Natural killer cell (primary cell): ENCODE measurements at regions not wholly inside any gene's neighbourhood (a gene's known extent, or its start where the extent isn't known, plus 50 kb on each side); places are given as distances from the start of the nearest gene placed in this dataset.

ENCODE experiments used
- ATAC-seq, 3 donors: fragments of 150-1000 bp in 2 of 3; fragments of 200-7000 bp in 1 of 3; cut with Tn5 transposase; 1 replicate in 1 of 3; 2 replicates in 2 of 3; pipeline ENCODE4 v1.10.0; 2021; ENCODE audit warnings: mild to moderate bottlenecking in 2 of 3, moderate library complexity in 2 of 3
- DNase-seq, 2 donors: peaks; one replicate each; pipeline versions ENCODE4 v3.0.0 to v3.0.0-alpha.2; 2013 to 2021; ENCODE audit warnings: mixed read lengths in 1 of 2
- H3K27ac ChIP-seq: one replicate; pipeline ENCODE4 v1.5.1; 2013; ENCODE audit warnings: mild to moderate bottlenecking, low read length
- H3K27me3 ChIP-seq: one replicate; pipeline ENCODE4 v1.6.1; 2013; ENCODE audit warnings: low read length; ENCODE audit not compliant: control insufficient read depth, insufficient read depth
- H3K36me3 ChIP-seq: one replicate; pipeline ENCODE4 v1.6.1; 2013; ENCODE audit warnings: low read length; ENCODE audit not compliant: control insufficient read depth, insufficient read depth
- H3K4me1 ChIP-seq: one replicate; pipeline ENCODE4 v1.6.1; 2013; ENCODE audit warnings: low read length; ENCODE audit not compliant: control insufficient read depth, insufficient read depth
- H3K4me3 ChIP-seq: one replicate; pipeline ENCODE4 v1.5.1; 2013; ENCODE audit warnings: low read length
- H3K9me3 ChIP-seq: one replicate; pipeline ENCODE4 v1.6.1; 2013; ENCODE audit warnings: low read length; ENCODE audit not compliant: control insufficient read depth, insufficient read depth
- H3K27ac Mint-ChIP-seq, 2 donors: one replicate each; pipeline ENCODE4 v1.8.0; 2022; ENCODE audit warnings: mild to moderate bottlenecking in 2 of 2, mixed read lengths in 2 of 2, moderate library complexity in 1 of 2
- H3K27me3 Mint-ChIP-seq, 2 donors: one replicate each; pipeline ENCODE4 v1.8.0; 2022; ENCODE audit warnings: low read depth in 2 of 2, mixed read lengths in 2 of 2
- H3K36me3 Mint-ChIP-seq: one replicate; pipeline ENCODE4 v1.8.0; 2022; ENCODE audit warnings: mixed read lengths
- H3K4me1 Mint-ChIP-seq, 2 donors: one replicate each; pipeline ENCODE4 v1.8.0; 2022; ENCODE audit warnings: mixed read lengths in 2 of 2
- H3K4me3 Mint-ChIP-seq: one replicate; pipeline ENCODE4 v1.8.0; 2022; ENCODE audit warnings: mild to moderate bottlenecking, moderate library complexity, mixed read lengths
- H3K9me3 Mint-ChIP-seq, 2 donors: one replicate each; pipeline ENCODE4 v1.8.0; 2022; ENCODE audit warnings: mixed read lengths in 2 of 2
- CTCF ChIP-seq: fragments of 200-600 bp; IDR thresholded peaks from one replicate; pipeline ENCODE4 v1.8.0; 2022; ENCODE audit warnings: antibody characterized with exemption
- WGBS: methylation state at CpG from one replicate; pipeline ENCODE4 v1.1.7; 2013; ENCODE audit warnings: missing lambda C conversion rate; ENCODE audit not compliant: insufficient coverage; 5-methylcytosine and 5-hydroxymethylcytosine counted together
- intact Hi-C: fragments of 100-400 bp; cut with micrococcal nuclease; formaldehyde crosslinking; loops from one replicate; pipeline ENCODE4 v1.14.2; 2022

- H3K36me3 Mint-ChIP-seq, result peaks cover 6% of the 10 kb centered on the region
- no peaks in the 10 kb centered on the region for H3K36me3 ChIP-seq
- H3K27ac ChIP-seq, result no peak overlapping the region
- H3K27me3 Mint-ChIP-seq, result no peaks in the 10 kb centered on the region
- TF ChIP-seq CTCF, result no peak
- H3K4me3 Mint-ChIP-seq, result no peak overlapping the region
- H3K4me1 Mint-ChIP-seq, result no peaks in the 10 kb centered on the region
- ATAC-seq, result no peak
- no peak overlapping the region for H3K4me3 ChIP-seq
- no peaks in the 10 kb centered on the region for H3K27me3 ChIP-seq
- no peaks in the 10 kb centered on the region for H3K4me1 ChIP-seq
- H3K9me3 ChIP-seq, result no peaks in the 10 kb centered on the region
- no peak overlapping the region for H3K27ac Mint-ChIP-seq
- intact Hi-C loops, result no loop called here
- DNase-seq, result no peak
- peaks cover 10% of the 10 kb centered on the region in 2 donors for H3K9me3 Mint-ChIP-seq
Observed at GRCh38 chr6:147005499-147005898, 198.7 kb upstream of the STXBP5 start.

- ATAC-seq (no peak), DNase-seq (no peak)
- Mint-ChIP-seq H3K4me3 (no peak overlapping the region), H3K4me1 (no peaks in the 10 kb centered on the region), H3K27me3 (no peaks in the 10 kb centered on the region), H3K36me3 (peaks cover 6% of the 10 kb centered on the region), H3K27ac (no peak overlapping the region), H3K9me3 (peaks cover 8 to 10% of the 10 kb centered on the region in 2 donors)
- TF ChIP-seq CTCF, result no peak
- no peaks in the 10 kb centered on the region for H3K27me3 ChIP-seq
- intact Hi-C loops, result no loop called here
- H3K4me3 ChIP-seq, result no peak overlapping the region
- no peaks in the 10 kb centered on the region for H3K9me3 ChIP-seq
- H3K27ac ChIP-seq, result no peak overlapping the region
- no peaks in the 10 kb centered on the region for H3K36me3 ChIP-seq
- no peaks in the 10 kb centered on the region for H3K4me1 ChIP-seq
Observed at GRCh38 chr6:147007441-147007840, 196.8 kb upstream of the STXBP5 start.

GRCh38 chr6:147009358-147009757, 194.9 kb upstream of the STXBP5 start:
- Histone ChIP-seq H3K4me1 (no peaks in the 10 kb centered on the region), H3K9me3 (no peaks in the 10 kb centered on the region), H3K27me3 (no peaks in the 10 kb centered on the region), H3K36me3 (no peaks in the 10 kb centered on the region), H3K27ac (no peak overlapping the region), H3K4me3 (no peak overlapping the region)
- no peak for DNase-seq
- H3K4me1 Mint-ChIP-seq, result no peaks in the 10 kb centered on the region
- no peak overlapping the region for H3K27ac Mint-ChIP-seq
- H3K9me3 Mint-ChIP-seq, result peaks cover 6 to 10% of the 10 kb centered on the region in 2 donors
- intact Hi-C loops, result no loop called here
- ATAC-seq, result no peak
- H3K36me3 Mint-ChIP-seq, result peaks cover 6% of the 10 kb centered on the region
- TF ChIP-seq CTCF, result no peak
- H3K27me3 Mint-ChIP-seq, result no peaks in the 10 kb centered on the region
- no peak overlapping the region for H3K4me3 Mint-ChIP-seq
- WGBS, result no CpG with 5 or more reads among the region's 2 CpGs

- Histone ChIP-seq H3K27me3 (no peaks in the 10 kb centered on the region), H3K4me3 (no peak overlapping the region), H3K36me3 (no peaks in the 10 kb centered on the region), H3K27ac (no peak overlapping the region), H3K4me1 (no peaks in the 10 kb centered on the region), H3K9me3 (peaks cover 3% of the 10 kb centered on the region)
- WGBS, result 90% methylated on average over 5 of the region's 5 CpGs
- no peak for DNase-seq
- intact Hi-C loops, result no loop called here
- H3K9me3 Mint-ChIP-seq, result peaks cover 2 to 7% of the 10 kb centered on the region in 2 donors
- H3K4me1 Mint-ChIP-seq, result no peaks in the 10 kb centered on the region
- H3K27ac Mint-ChIP-seq, result no peak overlapping the region
- H3K36me3 Mint-ChIP-seq, result no peaks in the 10 kb centered on the region
- no peak overlapping the region for H3K4me3 Mint-ChIP-seq
- no peaks in the 10 kb centered on the region for H3K27me3 Mint-ChIP-seq
- TF ChIP-seq CTCF, result no peak
- ATAC-seq, result no peak
Observed at GRCh38 chr6:147015674-147016073, 188.5 kb upstream of the STXBP5 start.
